HS-27A (cell line): ENCODE measurements at regions not wholly inside any gene's neighbourhood (a gene's known extent, or its start where the extent isn't known, plus 50 kb on each side); places are given as distances from the start of the nearest gene placed in this dataset.

Experiments used
- DNase-seq: peaks from one replicate; pipeline ENCODE4 v3.0.0-alpha.2; 2012; ENCODE audit warnings: low read depth, missing footprints

- no peak for DNase-seq
These were observed 1434.6 kb downstream of the PCDH18 start for GRCh38 chr4:136097676-136098075.

GRCh38 chr4:136088211-136088867, 1444.0 kb downstream of the PCDH18 start:
- no peak for DNase-seq

DNA sequence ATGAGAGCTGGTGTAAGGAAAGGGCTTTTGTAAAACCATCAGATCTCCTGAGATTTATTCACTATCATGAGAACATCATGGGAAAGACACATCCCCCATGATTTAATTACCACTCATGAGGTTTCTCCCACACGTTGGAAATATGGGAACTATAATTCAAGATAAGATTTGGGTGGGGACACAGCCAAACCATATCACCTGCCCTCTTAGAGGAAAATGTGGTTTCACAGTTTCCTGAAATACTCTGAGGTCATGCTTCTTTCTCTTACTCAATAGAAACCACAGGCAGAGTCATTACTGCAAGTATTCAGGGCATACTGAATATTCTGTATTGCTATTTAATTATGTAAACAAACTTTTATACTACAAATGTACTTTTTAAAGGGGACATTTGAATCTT, 1453.3 kb downstream of the PCDH18 start:
- no peak for DNase-seq

DNA sequence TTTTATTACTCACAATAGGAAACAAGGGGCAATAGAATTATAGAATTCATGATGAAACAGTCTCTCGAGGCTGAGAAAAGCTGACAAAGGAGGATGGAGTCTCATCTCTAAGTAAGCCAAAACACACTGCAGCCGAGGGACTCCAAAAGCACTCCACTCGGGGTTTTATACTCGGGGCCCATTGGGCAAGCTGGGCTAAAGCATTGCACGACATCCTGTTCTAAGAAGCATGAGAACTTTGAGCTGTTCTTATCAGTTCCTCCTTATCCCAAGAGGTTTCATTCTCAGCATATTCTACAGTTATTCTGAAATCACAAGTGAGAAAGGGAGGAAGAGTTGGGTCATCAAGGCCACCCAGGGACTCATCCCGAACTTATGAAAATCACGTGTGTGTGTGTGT, 1475.5 kb downstream of the PCDH18 start:
- no peak for DNase-seq

GRCh38 chr4:136055360-136055759, 1476.9 kb downstream of the PCDH18 start:
- DNase-seq: no peak

- DNase-seq: peak; percentile 1
These were observed 1495.5 kb downstream of the PCDH18 start for GRCh38 chr4:136036744-136037143.

GRCh38 chr4:136032391-136032790, 1499.9 kb downstream of the PCDH18 start:
- DNase-seq: no peak

- no peak for DNase-seq
These were observed 1506.8 kb downstream of the PCDH18 start for GRCh38 chr4:136025540-136025939.

GRCh38 chr4:136017556-136017955, 1514.7 kb downstream of the PCDH18 start:
- no peak for DNase-seq

- DNase-seq: no peak
These were observed 1520.1 kb downstream of the PCDH18 start for GRCh38 chr4:136012220-136012619.

DNA sequence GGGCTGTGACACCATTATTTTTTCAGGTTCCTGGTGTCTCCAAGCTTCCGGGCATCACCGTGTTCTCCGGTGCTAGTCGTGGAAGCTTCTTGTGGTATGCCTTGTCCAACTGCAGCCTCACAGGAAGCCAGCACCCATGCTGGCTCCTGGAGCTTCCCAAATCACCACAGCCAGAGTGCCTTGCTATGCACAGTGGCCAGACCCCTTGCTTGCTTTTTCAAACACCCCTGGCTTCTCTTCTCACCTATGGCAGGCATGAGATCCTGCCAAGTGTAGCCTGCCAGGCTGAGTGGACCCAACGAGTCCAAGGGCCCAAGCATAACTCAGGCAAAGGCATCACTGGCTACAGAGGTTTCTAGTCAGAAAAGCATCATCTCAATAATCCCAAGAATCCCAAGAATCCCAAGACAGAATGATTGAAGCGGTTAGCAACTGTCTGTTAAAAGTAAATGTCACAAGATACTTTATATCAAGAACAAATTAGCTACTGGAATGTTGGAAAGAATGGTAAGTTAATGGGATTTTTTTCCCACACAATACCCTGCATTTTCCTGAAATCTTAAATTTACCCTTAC, 1522.9 kb downstream of the PCDH18 start:
- no peak for DNase-seq

- DNase-seq: no peak
These were observed 1524.3 kb downstream of the PCDH18 start for GRCh38 chr4:136007991-136008390.

DNA sequence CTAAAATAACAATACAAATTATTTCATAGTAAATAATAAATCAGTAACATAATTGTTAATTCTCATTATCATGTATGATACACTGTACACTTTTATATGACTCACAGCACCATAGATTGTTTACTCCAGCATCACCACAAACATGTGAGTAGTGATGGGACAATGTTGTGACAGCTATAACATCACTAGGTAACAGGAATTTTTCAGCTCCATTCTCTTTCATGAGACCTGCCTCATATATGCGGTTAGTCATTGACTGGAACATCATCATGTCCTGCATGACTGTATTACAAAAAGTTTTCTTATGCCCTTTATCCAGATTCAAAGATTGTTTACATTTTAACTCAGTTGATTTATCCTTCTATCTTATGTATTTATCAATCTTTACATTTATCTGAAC, 1530.0 kb downstream of the PCDH18 start:
- no peak for DNase-seq

DNA sequence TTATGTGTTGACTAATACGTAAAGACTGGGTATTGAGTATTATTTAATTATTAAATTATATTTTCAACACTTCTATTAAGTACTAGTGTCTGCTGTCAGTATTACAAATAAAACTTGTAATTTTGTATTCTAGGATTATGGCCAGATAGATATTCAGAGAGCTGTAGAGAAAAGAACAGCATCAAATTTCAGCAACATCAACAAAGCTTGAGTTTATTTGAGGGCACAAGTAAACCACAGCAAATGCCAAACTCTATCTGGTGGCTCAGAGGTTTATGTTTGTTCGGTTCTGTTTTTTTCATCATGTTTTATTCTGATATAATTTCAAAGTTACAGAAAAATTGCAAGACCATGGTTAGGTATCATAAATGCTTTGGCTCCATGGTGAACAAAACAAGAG, 1530.5 kb downstream of the PCDH18 start:
- no peak for DNase-seq

- no peak for DNase-seq
These were observed 1532.0 kb downstream of the PCDH18 start for GRCh38 chr4:136000246-136000645.

GRCh38 chr4:135994360-135994759, 1537.9 kb downstream of the PCDH18 start:
- no peak for DNase-seq

GRCh38 chr4:135976860-135977259, 1555.4 kb downstream of the PCDH18 start:
- DNase-seq: no peak

- DNase-seq: no peak
These were observed 1565.4 kb downstream of the PCDH18 start for GRCh38 chr4:135966936-135967335.

DNA sequence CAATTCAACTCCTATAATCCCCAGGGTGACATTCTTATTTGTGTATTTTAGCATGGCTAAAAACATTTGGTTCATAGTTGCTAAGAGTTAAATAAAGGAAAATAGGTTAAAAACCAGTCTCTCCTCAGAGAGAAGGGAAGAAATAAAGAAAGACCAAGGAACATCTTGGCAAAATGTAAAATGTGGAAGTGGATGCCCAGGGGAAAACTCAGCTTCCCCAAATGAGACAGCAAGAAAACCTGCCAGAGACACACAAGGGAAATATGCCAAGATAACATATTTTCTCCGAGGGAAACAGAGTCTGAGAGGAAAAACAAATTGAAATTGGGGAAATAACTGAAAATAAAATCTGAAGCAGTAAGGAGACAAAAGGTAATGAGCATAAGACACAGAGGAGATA, 1569.3 kb downstream of the PCDH18 start:
- DNase-seq: no peak

DNA sequence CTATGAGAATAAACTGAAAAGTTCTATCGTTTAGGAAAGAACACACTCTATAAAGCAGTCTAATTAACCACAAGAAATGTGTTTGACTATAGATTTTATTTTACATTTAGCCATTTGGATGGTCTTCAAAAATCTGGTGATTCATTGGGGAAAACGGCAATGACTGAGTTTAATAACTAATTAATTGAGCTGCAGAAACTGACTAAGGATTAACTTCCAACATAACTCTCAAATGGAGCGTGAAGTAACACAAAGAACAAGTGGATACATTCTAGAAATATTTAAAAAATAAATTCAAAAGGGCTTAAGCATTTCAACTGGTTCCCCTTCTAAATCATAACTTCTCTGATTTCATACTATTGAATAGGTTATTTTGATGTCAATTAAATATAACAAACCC, 1582.4 kb downstream of the PCDH18 start:
- DNase-seq: no peak

DNA sequence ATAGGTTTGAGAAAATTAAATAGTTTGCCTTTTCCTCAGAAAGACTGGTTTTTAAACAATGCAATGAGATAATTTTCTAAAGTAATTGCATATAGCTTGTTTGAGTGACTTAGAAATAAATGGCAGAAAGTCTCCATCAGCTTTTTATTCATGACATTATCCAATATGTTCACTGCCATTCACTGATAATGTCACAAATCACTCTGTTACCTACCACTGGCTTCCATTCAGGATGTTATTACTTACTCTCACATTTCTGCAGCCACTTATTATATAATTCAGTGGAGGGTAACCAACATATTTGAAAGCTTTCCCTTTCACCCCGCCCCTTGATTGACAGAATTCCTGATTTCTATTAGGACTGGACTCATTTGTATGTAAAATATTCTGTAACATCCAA, 1583.5 kb downstream of the PCDH18 start:
- DNase-seq: no peak

DNA sequence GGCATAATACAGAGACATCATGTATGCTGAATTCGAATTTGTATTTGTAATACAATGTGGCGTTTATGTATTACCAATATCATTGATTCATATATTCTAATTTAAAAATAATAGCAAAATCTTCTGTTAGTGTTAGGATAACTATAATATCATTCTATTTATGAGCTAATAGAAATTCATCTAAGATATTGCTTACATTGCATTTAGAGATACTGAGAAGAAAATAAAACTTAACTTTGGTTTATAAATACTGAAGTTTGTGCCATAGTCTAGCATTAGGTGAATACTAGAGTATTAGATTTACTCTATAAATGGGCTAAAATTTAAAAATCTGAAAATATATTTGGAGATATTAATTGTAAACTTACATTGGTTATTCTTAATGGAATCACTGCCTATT, 1590.6 kb downstream of the PCDH18 start:
- no peak for DNase-seq

- DNase-seq: no peak
These were observed 1598.3 kb downstream of the PCDH18 start for GRCh38 chr4:135934026-135934425.

GRCh38 chr4:135927651-135928050, 1604.6 kb downstream of the PCDH18 start:
- DNase-seq: no peak
